BLaER1 (cell line): ENCODE measurements at regions not wholly inside any gene's neighbourhood (a gene's known extent, or its start where the extent isn't known, plus 50 kb on each side); places are given as distances from the start of the nearest gene placed in this dataset.

Source experiments
- H3K27ac ChIP-seq: shearing (Covaris generic); formaldehyde crosslinking; 2 replicates; pipeline ENCODE4 v1.8.1; 2022
- H3K27me3 ChIP-seq: shearing (Covaris generic); formaldehyde crosslinking; 2 replicates; pipeline ENCODE4 v1.8.1; 2022
- H3K36me3 ChIP-seq: shearing (Covaris generic); formaldehyde crosslinking; 2 replicates; pipeline ENCODE4 v1.8.1; 2022
- H3K4me1 ChIP-seq: shearing (Covaris generic); formaldehyde crosslinking; 2 replicates; pipeline ENCODE4 v1.8.1; 2022
- H3K4me2 ChIP-seq: shearing (Covaris generic); formaldehyde crosslinking; 2 replicates; pipeline ENCODE4 v1.8.1; 2022
- H3K4me3 ChIP-seq: shearing (Covaris generic); formaldehyde crosslinking; 2 replicates; pipeline ENCODE4 v1.8.1; 2022
- H3K9ac ChIP-seq: shearing (Covaris generic); formaldehyde crosslinking; 2 replicates; pipeline ENCODE4 v1.8.1; 2022
- H3K9me3 ChIP-seq: shearing (Covaris generic); formaldehyde crosslinking; 2 replicates; pipeline ENCODE4 v1.8.1; 2022
- H4K20me1 ChIP-seq: shearing (Covaris generic); formaldehyde crosslinking; 2 replicates; pipeline ENCODE4 v1.8.1; 2022
- Cebpa-rat ChIP-seq: shearing (Covaris generic); IDR thresholded peaks from 2 replicates; pipeline ENCODE4 v1.8.1; 2022

DNA sequence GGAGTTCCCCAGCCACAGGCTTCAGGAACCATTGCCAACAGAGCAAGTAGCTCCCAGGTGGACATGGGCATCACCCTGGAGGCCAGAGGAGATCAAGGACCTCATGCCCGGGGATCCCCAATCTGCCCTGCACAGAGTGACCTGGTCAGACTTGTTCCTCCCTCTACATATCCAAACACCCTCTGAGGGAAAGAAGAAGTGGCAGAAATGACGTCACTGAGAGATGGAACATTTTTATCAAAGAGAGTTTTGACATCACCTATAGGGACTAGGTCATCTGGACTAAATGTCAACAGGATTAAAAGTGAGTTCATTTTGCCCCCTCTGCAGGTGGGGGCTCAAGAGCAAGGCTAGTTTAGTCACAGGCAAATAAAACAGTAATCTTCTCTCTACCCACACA, 273.7 kb downstream of the SKAP2 start:
- Histone ChIP-seq H3K27ac (no peak overlapping the region), H3K4me3 (no peak overlapping the region), H3K4me1 (peaks cover 24% of the 10 kb centered on the region), H3K9me3 (no peaks in the 10 kb centered on the region), H3K4me2 (no peak overlapping the region), H3K36me3 (no peaks in the 10 kb centered on the region), H4K20me1 (no peaks in the 10 kb centered on the region), H3K9ac (no peak overlapping the region), H3K27me3 (no peaks in the 10 kb centered on the region)
- TF ChIP-seq Cebpa-rat = no peak

- no peaks in the 10 kb centered on the region for H4K20me1 ChIP-seq
- TF ChIP-seq Cebpa-rat = no peak
These were observed 272.4 kb downstream of the SKAP2 start for GRCh38 chr7:26592011-26592410.

DNA sequence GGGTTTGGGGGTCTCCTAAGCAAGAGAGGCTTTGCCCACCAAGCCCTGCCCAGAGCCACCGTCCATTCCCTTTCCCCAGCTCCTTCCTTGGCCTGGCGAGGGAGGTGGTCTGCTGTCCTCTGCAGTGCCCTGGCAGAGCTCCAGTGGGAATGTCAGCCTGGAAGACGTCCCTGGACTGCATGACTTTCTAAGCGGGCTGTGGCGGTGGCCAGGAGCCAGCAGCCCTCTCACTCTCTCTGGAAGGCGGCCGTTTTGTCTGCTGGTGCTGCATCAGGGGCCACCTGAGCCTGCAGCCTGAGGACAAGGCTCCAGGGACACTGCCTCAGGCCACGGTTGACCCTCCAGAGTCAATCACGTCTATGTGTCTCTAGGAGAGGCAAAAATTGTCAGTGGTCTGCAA, 271.0 kb downstream of the SKAP2 start:
- no peaks in the 10 kb centered on the region for H3K27me3 ChIP-seq
- no peak for TF ChIP-seq Cebpa-rat
- no peak overlapping the region for H3K27ac ChIP-seq
- no peaks in the 10 kb centered on the region for H3K36me3 ChIP-seq
- H3K4me2 ChIP-seq = no peak overlapping the region
- H3K9me3 ChIP-seq = no peaks in the 10 kb centered on the region
- H3K4me3 ChIP-seq = no peak overlapping the region
- H3K4me1 ChIP-seq = peaks cover 10% of the 10 kb centered on the region
- no peak overlapping the region for H3K9ac ChIP-seq
- no peaks in the 10 kb centered on the region for H4K20me1 ChIP-seq

More at GRCh38 chr7:26592011-26592410, 272.4 kb downstream of the SKAP2 start:
- Histone ChIP-seq H3K9me3 (no peaks in the 10 kb centered on the region), H3K36me3 (no peaks in the 10 kb centered on the region), H3K27ac (no peak overlapping the region), H3K4me2 (no peak overlapping the region), H3K4me1 (peaks cover 24% of the 10 kb centered on the region), H3K4me3 (no peak overlapping the region), H3K27me3 (no peaks in the 10 kb centered on the region), H3K9ac (no peak overlapping the region)

- Histone ChIP-seq H4K20me1 (no peaks in the 10 kb centered on the region), H3K4me2 (no peak overlapping the region), H3K4me1 (peaks cover 9% of the 10 kb centered on the region), H3K4me3 (no peak overlapping the region), H3K27ac (no peak overlapping the region), H3K27me3 (no peaks in the 10 kb centered on the region), H3K9ac (no peak overlapping the region), H3K9me3 (no peaks in the 10 kb centered on the region), H3K36me3 (no peaks in the 10 kb centered on the region)
- no peak for TF ChIP-seq Cebpa-rat
These were observed 270.5 kb downstream of the SKAP2 start for GRCh38 chr7:26593896-26594295.

- no peak for TF ChIP-seq Cebpa-rat
These were observed 269.8 kb downstream of the SKAP2 start for GRCh38 chr7:26594553-26594952.

GRCh38 chr7:26598867-26599266, 265.5 kb downstream of the SKAP2 start:
- Histone ChIP-seq H3K4me3 (no peak overlapping the region), H3K4me2 (no peak overlapping the region), H3K9me3 (no peaks in the 10 kb centered on the region), H3K9ac (no peak overlapping the region), H4K20me1 (no peaks in the 10 kb centered on the region), H3K36me3 (no peaks in the 10 kb centered on the region), H3K4me1 (no peaks in the 10 kb centered on the region), H3K27ac (no peak overlapping the region), H3K27me3 (no peaks in the 10 kb centered on the region)
- TF ChIP-seq Cebpa-rat = no peak

More at GRCh38 chr7:26594553-26594952, 269.8 kb downstream of the SKAP2 start:
- H3K4me2 ChIP-seq = no peak overlapping the region
- H3K27me3 ChIP-seq = no peaks in the 10 kb centered on the region
- no peak overlapping the region for H3K27ac ChIP-seq
- no peak overlapping the region for H3K4me3 ChIP-seq
- peaks cover 7% of the 10 kb centered on the region for H3K4me1 ChIP-seq
- H3K36me3 ChIP-seq = no peaks in the 10 kb centered on the region
- no peaks in the 10 kb centered on the region for H3K9me3 ChIP-seq
- H3K9ac ChIP-seq = no peak overlapping the region
- no peaks in the 10 kb centered on the region for H4K20me1 ChIP-seq

GRCh38 chr7:26599982-26600381, 264.4 kb downstream of the SKAP2 start:
- no peaks in the 10 kb centered on the region for H3K36me3 ChIP-seq
- no peak for TF ChIP-seq Cebpa-rat
- H3K9ac ChIP-seq = no peak overlapping the region
- no peaks in the 10 kb centered on the region for H4K20me1 ChIP-seq
- no peak overlapping the region for H3K27ac ChIP-seq
- no peaks in the 10 kb centered on the region for H3K9me3 ChIP-seq
- no peaks in the 10 kb centered on the region for H3K27me3 ChIP-seq
- H3K4me2 ChIP-seq = no peak overlapping the region
- H3K4me3 ChIP-seq = no peak overlapping the region
- H3K4me1 ChIP-seq = no peaks in the 10 kb centered on the region

GRCh38 chr7:26600411-26600810, 264.0 kb downstream of the SKAP2 start:
- Histone ChIP-seq H3K9me3 (no peaks in the 10 kb centered on the region), H3K36me3 (no peaks in the 10 kb centered on the region), H3K4me1 (no peaks in the 10 kb centered on the region), H3K4me2 (no peak overlapping the region), H4K20me1 (no peaks in the 10 kb centered on the region), H3K27me3 (no peaks in the 10 kb centered on the region), H3K9ac (no peak overlapping the region), H3K4me3 (no peak overlapping the region), H3K27ac (no peak overlapping the region)
- no peak for TF ChIP-seq Cebpa-rat

GRCh38 chr7:26603631-26604030, 260.8 kb downstream of the SKAP2 start:
- Histone ChIP-seq H3K9ac (no peak overlapping the region), H3K4me2 (no peak overlapping the region), H4K20me1 (no peaks in the 10 kb centered on the region), H3K4me1 (no peaks in the 10 kb centered on the region), H3K27ac (no peak overlapping the region), H3K9me3 (no peaks in the 10 kb centered on the region), H3K27me3 (no peaks in the 10 kb centered on the region), H3K36me3 (no peaks in the 10 kb centered on the region), H3K4me3 (no peak overlapping the region)
- TF ChIP-seq Cebpa-rat = no peak

- Histone ChIP-seq H3K4me3 (no peak overlapping the region), H3K4me1 (no peaks in the 10 kb centered on the region), H3K27me3 (no peaks in the 10 kb centered on the region), H3K9ac (no peak overlapping the region), H3K9me3 (no peaks in the 10 kb centered on the region), H3K27ac (no peak overlapping the region), H4K20me1 (no peaks in the 10 kb centered on the region), H3K36me3 (no peaks in the 10 kb centered on the region), H3K4me2 (no peak overlapping the region)
- no peak for TF ChIP-seq Cebpa-rat
These were observed 256.0 kb downstream of the SKAP2 start for GRCh38 chr7:26608402-26608801.

DNA sequence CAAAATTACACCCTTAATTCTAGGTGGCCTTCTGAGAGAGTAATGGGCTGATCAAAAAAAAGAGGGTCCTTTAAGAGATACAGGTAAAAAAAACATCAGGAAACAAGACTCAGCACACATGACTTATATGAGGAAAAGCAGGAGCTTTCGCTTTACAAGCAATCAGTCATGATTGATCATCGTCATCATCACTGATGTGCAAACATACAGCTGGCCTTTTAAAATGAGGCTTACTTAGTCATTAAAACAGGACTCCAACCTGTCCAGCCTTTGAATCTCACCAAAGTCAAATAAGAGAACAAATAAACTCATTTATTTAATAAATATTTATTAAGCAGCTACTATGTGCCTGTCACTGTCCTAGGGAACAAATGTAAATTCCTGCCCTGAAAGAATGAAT, 255.3 kb downstream of the SKAP2 start:
- Histone ChIP-seq H4K20me1 (no peaks in the 10 kb centered on the region), H3K9ac (no peak overlapping the region), H3K27ac (no peak overlapping the region), H3K9me3 (no peaks in the 10 kb centered on the region), H3K4me1 (no peaks in the 10 kb centered on the region), H3K4me3 (no peak overlapping the region), H3K4me2 (no peak overlapping the region), H3K27me3 (no peaks in the 10 kb centered on the region), H3K36me3 (no peaks in the 10 kb centered on the region)
- TF ChIP-seq Cebpa-rat = no peak
